Activated effector memory CD4-positive, alpha-beta T cell treated with anti-CD3 and anti-CD28 coated beads, Interleukin-2, amount 50 U/mL, for 16 hours (primary cell): ENCODE measurements at regions not wholly inside any gene's neighbourhood (a gene's known extent, or its start where the extent isn't known, plus 50 kb on each side); places are given as distances from the start of the nearest gene placed in this dataset.
"Not testable (repeated sequence)": the region's sequence is repeated elsewhere in the genome, so short reads cannot be mapped to it uniquely, and the experiment has no call there.

Experiments
- DNase-seq: peaks from one replicate; pipeline ENCODE4 v3.0.0-alpha.2; 2020

DNA sequence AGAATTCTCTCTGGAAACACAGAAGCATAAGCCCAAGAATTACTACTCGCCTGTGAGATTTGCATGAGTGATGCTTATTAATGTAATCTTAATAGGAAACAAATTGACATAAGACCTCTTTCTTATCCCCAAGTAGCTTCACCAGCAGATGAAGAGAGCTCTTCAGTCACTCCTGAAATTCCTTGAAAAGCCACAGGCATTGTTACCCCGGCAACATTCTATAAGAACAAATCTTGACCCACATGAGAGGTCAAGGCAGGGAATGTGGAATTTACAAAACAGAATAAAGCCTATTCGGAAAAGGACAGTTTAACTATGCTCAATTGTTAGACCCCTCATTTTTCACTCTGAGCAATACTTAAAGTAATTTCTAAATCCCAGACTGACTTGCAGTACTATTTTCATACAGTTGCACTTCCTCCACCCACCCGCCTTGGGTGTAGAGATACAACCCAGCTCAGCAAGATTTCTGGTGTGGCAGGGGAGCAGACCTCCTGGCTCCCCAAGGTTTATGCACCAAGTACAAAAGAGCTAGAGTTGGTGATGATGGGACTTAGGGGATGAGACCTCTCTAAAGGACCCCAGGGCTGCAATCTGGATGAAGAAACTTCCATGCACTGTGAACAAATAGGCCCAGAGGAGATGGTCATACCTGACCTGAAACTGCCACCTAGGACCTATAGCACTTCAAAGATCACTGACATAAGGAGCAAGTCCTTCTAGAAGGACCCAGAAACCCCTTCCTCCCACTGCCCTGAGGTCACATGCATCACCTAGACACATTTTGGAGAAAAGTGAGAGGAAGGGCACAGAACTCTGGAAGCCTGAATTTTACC is 242.1 kb downstream of the ZNF608 start:
- no peak for DNase-seq

DNA sequence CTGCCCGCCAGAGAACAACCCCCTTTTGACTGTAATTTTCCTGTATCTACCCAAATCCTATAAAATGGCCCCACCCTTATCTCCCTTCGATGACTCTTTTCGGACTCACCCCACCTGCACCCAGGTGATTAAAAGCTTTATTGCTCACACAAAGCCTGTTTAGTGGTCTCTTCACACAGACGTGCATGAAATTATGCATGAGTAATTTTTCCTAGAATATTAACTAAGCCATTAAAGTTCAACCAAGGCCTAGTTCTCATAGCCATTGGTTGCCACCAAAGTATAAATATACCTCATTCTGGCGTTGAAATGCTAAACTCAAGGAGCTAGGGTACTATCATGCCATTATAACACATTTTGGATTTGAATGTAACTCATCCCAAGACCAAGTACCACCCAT is 243.9 kb downstream of the ZNF608 start:
- no peak for DNase-seq

DNA sequence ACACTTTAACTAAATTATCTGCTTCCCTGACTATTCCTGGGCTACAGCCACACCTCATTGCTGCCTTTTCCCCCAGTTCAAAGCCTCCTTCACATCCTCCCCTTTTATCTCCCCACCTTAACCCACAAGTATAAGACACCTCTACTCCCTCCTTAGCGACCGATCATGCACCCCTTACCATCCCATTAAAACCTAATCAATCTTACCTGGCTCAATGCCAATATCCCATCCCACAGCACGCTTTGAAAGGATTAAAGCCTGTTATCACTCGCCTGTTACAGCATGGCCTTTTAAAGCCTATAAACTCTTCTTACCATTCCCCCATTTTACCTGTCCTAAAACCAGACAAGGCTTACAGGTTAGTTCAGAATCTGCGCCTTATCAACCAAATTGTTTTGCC is 246.6 kb downstream of the ZNF608 start:
- DNase-seq, result not testable (repeated sequence)

DNA sequence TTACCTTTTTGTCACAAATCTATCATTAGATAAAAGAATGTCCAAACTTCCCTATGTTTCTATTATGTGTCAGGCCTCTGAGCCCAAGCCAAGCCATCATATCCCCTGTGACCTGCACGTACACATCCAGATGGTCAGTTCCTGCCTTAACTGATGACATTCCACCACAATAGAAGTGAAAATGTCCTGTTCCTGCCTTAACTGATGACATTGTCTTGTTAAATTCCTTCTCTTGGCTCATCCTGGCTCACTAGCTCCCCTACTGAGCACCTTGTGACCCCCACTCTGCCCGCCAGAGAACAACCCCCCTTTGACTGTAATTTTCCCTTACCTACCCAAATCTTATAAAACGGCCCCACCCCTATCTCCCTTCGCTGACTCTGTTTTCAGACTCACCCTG is 249.5 kb downstream of the ZNF608 start:
- not testable (repeated sequence) for DNase-seq

DNA sequence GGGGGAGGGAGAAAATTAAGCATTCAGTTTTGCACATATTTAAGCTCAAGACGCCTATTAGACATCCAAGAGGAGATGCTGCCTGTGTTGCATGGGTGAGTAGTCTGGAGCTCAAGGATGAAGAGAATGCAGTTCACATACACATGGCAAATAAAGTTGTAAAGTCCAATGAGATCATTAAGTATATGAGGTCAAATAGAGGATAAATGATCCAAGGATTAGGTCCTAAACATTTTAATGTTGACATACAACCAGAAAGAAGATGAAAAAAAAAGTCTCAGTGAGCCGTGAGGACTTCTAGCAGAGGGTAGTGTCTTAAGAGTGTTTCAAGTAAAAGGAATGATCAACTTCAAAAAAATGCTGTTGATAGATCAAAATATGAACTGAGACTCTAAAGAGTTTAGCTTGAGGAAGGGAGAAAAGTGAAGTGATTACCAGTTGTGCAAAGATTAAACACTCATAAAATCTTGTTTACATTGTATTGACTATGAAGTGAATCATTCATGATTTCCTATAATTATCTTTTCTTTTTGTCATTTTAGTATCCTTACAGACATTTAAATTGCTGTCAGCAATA is 251.8 kb downstream of the ZNF608 start:
- DNase-seq, result no peak

DNA sequence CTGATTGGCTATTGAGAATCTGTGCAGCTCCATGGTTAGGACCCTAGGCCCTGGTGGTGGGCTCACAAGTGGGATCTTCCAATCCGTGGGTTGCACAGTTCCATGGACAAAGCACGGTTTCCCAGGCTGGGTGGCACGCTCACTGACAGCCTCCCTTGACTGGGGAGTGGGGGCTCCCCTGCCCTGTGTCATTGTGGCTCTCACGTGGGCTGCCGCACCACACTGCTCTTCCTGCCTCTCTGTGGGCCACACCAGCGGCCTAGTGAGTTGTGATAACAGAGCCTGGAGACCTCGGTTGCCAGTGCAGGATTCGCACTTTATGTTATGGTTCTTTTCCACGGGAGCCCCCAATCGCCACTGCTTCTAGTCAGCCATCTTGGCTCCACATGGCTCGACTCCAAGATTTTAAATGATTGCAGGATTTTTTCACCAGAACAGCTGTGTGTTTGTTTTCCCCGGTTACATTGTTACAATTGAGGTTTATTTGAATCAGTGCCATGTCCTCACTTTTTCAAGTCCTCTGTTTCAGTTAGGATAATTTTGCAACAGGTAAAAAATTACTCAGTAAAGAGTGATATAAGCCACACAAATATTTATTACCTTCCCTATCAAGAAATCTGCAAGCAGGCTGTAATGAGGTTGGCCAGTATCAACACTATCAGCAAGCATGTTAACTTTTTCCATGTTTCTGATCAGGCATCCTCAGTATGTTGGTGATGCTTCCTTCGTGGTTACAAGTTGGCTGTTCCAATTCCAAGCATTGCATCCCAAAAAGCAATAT is 253.8 kb downstream of the ZNF608 start:
- DNase-seq, result no peak

DNA sequence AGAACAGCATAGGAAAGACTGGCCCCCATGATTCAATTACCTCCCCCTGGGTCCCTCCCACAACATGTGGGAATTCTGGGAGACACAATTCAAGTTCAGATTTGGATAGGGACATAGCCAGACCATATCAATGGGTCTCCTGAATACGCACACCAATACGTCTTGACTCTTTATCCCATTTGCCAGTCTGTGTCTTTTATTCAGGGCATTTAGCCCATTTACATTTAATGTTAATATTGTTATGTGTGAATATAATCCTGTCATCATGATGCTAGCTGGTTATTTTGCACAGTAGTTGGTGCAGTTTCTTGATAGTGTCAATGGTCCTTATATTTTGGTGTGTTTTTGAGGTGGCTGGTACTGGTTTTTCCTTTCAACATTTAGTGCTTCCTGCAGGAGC is 256.1 kb downstream of the ZNF608 start:
- DNase-seq, result not testable (repeated sequence)

DNA sequence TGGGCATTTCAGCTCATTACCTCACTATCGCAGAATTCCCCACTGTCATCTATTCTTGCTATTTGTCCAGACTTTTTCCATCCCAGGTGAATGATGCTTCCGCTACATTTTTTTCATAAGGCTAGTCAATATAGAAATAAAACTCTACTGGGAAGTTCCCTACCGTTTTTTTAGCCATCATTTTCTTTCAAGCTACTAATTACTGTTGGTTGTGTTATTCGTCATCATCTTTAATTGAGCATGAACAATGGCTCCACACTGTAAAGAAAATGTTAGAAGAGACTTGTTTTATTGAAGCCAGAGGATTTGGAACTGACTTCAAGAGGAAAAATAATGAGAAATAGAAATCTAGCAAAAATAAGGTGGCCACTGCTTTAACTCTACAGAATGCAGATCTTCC is 265.0 kb downstream of the ZNF608 start:
- DNase-seq, result no peak

DNA sequence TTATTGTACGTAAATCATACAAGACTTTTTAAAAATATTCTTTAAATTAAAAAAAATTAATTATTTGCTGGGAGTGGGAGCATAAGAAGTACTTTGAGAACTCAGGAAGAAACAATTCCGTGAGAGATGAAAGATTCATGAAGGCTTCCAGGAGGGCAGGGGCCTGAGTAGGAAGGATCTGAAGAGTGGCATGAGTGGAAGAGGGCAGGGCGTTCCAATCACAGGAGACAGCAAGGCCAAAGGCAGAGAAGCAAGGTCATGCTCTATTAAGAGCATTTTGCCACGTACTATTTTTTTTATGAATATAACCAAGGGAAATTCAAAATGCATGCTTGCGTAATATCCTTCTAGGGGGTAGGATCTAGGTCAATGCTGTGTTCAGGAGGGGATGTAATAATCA is 265.5 kb downstream of the ZNF608 start:
- DNase-seq, result no peak

DNA sequence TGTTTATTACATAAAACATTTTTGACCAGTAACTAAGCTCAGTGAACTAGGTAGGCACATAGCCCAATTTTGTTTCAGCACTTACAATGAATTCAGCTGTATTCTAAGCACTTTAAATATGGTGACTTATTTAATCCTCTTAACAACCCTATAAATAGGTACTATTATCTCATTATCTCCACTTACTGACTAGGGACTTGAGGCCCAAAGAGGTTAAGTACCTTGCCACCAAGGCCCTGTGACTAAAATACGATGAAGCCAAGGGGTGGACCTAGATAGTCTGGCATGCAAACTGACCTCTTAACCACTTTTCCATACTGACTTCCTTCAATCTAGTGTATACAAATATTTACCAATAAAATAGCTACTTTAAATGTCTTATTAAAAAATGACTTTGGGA is 266.4 kb downstream of the ZNF608 start:
- no peak for DNase-seq

DNA sequence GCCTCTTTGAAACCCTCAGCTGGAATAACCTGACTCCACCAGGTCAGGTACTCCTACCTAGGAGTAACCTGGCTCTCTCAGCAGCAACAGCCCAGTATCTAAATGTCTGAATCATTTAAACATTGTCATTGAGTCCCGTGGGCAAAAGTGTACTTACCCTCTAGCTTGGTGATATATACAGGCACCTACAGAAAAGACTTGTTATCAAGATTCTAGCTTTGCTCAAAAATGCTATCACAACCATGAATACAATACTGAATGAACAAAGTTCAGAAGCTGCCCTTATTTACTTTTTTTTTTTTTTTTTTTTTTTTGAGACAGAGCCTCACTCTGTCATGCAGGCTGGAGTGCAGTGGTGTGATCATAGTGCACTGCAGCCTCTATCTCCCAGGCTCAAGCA is 268.2 kb downstream of the ZNF608 start:
- DNase-seq, result no peak

DNA sequence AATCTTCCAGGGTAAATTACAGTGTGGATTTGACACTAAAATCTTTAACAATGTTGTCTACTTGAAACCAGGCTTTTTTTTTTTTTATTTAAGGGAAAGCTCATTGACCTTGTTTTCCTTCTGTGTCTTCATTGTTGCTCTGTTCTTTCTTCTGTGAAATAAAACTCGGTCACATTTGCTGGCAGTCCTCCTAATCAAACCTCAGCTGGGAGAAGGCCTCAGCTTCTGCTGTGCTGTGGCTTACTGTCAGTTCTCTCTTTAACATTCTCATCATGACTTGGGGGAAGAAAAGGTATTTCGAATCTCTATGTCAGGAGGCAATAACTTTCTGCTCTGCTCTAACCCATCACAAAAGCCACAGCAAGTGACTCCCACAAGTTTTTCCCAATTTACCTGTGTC is 268.9 kb downstream of the ZNF608 start:
- no peak for DNase-seq

DNA sequence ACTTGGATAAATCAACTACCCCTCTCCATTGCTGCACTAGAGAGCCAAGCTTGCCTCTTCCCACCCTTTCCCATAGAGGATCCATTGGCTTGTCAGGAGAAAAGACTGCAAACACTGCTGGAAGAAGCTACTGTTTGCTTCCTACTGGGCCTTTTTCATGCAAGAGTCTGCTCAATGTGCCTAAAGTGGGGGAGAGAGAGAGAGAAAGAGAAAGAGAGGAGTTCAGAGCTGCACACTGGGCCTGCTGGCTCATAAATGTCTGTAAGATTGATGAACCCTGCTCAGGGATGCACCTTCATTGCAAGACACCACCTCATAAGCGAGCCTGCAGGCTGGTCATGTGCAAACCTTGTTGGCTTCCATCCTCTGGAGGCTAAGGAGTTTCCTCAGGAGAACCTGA is 269.4 kb downstream of the ZNF608 start:
- no peak for DNase-seq

DNA sequence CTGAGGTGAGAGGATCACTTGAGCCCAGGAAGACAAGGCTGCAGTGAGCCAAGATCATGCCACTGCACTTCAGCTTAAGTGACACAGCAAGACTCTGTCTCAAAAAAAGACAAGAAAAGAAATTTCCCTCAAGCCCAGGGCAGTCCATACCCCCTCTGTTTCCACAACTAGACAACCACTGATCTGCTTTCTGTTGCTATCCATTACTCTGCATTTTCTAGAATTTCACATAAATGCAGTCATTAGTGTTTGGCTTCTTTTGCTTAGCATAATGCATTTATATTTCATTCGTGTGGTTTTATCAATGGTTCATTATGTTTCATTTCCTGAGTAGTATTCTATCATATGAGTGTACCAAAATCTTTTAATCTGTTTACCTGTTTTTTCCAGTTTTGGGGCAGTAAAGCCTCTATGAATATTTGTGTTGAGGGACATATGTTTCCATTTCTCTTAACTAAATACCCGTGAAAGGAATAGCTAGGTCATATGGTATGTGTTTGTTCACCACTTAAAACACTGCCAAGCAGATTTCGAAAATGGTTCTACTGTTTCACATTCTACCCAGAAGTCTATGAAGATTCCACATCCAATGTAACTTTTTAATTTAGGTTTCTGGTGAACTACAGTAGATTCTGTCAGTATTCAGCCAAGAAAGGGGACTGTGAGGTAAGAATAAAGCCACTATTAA is 271.8 kb downstream of the ZNF608 start:
- DNase-seq, result no peak

DNA sequence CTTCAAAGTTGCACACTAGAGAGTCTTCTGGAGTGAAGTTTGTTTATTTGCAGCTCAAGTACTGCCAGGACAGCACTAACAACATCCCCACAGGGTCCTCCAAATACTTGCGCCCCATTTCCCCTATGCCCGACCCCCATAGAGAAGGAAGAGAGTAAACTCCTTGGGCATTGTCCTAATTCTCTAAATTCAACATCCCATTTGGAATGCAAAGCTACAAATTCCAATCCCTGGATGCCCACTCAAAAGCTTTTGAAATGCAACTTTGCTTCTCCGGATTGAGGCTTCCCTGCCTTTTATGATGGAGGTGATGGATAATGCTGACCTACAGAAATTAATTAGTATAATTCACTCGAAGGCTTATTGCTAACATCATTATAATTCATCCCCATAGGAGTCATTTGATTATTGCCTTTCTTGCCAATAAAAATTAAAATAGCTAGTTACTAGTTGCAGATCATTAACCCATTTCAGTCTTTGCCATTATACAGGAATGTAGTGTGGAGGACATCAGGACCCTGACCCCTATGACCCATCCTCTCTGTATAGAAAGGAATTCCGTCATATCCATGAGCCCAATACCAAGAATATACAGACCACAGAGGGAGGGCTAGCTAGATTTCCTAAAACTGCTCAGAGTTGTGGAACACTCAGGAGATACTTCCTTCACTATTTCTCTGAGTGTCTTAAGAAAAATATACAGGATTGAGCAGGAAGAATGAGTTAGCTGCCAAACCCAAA is 277.6 kb downstream of the ZNF608 start:
- DNase-seq, result no peak

DNA sequence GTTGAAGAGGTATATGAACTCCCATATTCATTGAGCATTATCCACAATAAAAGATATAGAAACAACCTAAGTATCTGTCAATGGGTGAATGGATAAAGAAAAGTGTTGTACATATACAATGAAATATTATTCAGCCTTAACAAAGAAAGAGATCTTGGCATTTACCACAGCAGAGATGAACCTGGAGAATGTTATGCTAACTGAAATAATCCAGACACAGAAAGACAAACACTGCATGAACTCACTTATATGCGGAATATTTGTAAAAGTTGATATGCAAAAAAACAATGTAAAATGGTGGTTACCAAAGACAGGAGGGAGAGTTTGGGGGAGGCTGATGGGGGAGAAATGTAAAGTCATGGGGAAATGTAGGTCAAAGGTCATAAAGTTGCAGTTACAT is 278.7 kb downstream of the ZNF608 start:
- no peak for DNase-seq

DNA sequence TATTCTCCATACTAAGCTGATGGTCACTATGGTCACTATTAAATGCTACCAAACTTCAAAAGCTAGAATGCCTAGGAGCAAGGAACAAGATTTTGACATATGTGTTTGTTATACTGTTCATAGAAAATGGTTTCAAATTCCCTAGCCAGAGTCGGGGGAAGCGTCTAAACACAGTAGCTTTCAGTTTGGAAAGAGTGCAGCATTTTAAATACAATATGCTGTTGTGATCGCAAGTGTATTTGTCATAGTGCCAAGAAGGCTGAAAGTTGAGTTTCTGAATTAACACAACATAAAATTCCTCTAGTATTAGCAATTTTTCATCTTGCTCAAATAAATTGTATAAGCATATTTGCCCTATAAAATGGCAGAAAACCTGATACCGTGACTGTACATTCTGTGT is 280.4 kb downstream of the ZNF608 start:
- DNase-seq, result no peak

DNA sequence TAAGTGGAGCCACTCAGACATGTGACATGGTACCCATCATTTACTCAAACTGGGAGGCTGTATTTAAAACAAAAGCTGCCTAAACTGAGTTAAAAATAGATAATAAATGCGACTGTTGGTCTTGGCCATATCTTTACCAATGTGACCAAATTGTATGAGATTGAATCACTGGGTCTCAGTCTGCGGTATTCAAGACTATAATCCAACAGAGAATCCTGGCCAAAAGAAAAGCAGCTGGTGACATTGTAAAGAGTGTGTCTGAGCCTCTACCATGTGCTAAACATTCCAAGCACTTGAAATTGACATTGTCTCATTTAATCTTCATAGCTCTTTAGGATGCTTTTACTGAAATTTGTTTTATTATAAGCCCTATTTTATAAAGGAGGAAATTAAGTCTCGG is 282.6 kb downstream of the ZNF608 start:
- no peak for DNase-seq

DNA sequence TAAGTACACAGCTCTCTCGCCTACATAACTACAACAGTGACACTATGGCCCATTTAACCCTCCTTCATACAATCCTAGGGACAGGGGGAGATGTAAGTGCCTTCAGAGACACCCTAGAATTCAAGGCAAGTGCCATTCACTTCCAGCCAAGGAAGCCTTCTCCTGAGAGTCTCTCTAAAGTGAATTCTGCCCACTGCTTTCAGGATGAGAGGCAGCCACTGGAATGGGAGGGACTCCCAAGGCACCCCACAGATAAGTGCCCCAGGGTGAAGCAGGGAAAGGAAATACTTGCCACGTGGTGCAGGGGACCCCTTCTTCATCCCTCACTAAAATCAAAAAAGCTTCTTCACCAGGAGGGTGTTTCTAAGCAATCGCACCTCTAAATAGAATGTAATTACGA is 283.7 kb downstream of the ZNF608 start:
- DNase-seq, result no peak

DNA sequence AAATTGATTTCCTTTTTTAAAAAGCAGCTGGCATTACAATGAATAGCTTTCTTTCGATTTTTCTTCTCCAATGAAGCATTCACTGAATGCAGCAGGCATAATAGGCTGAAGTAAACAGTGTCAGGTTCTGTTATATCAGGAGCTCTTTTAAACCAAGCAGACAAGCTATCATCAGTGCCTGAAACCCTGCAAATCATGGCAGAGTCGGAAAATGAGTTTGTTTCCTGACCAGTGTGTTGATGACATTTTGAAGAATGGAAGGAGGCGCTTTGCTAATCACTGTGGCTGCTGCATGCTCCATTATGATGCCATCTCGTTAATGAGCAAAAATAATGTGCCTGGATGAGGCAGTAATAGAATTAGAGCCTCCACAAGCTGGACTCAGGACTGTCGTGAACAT is 284.5 kb downstream of the ZNF608 start:
- no peak for DNase-seq

DNA sequence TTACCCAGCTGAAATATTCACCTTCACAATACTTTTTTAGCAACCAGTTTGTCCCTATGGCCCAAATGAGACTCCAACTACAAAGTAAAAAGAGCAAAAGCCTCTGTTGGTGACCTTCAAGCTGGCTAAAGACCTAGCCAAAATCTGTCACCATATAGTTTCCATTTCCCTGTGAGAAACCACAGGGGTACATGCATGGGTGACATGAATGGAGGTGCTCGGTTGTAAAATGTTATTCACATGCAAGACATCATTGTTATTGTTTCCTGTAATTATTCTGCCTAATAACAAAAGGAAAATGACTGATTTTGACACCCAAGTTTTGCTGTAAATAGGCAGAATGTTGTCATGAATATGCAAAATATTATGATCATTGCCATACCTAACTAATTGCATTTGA is 285.3 kb downstream of the ZNF608 start:
- DNase-seq, result no peak

DNA sequence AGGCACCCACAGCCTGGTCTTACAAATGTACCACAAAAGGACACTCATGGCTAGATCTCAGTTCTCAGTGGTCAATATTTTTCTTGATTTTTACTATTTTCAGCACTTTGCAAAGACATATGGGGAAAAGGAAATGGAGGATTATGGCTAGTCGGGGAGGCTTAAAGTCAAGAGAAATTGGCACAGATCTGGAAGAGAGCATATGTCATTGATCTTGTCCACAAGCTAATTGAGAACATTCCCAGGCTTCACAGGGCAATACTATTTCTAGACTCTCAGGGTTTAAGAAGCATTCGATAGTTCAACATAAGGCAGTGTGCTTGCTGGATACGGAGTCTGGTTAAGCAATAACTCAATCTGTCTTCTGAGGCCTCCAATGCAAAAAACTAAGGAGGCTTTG is 285.8 kb downstream of the ZNF608 start:
- no peak for DNase-seq

DNA sequence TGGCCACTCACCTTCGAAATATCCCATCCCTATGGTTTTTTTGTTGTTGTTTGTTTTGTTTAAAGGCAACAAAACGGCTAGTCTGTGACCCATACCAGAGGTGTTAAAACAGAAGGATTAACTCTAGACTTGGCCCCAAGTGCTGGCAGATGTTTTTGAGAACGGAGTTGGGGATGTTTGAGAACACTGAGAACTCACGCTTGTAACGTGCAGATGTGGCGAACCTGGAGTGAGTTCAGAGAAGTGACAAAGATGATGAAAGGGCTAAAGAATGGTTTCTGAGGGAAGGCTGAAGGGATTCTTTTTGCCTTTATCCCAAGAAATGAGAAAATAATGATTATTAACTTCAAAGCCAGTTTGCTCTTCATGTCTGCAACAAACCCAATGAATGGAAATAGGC is 286.5 kb downstream of the ZNF608 start:
- DNase-seq, result no peak
